ENCODE measurements at regions not wholly inside any gene's neighbourhood (a gene's known extent, or its start where the extent isn't known, plus 50 kb on each side); places are given as distances from the start of the nearest gene placed in this dataset.

DNA sequence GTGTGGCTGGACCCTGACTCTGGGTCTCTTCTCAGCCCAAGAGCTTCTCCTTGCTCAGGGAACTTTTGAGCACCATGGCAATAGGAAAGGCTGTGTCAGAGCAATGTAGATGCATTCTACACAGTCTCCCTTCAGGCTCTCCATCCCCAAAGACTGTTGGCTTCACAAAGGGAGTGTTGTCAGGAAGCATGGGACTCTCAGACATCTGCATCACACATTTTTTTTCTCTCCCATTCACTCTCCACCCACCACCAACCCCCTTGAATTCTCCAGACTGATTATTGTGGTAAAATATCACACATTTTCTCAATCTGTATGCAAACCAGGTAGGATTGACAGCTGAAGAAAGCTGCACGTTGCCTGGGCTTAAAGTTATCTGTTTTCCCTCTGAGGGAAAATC is 105.4 kb upstream of the WARS2 start:
- TF ChIP-seq, protein P1, sequence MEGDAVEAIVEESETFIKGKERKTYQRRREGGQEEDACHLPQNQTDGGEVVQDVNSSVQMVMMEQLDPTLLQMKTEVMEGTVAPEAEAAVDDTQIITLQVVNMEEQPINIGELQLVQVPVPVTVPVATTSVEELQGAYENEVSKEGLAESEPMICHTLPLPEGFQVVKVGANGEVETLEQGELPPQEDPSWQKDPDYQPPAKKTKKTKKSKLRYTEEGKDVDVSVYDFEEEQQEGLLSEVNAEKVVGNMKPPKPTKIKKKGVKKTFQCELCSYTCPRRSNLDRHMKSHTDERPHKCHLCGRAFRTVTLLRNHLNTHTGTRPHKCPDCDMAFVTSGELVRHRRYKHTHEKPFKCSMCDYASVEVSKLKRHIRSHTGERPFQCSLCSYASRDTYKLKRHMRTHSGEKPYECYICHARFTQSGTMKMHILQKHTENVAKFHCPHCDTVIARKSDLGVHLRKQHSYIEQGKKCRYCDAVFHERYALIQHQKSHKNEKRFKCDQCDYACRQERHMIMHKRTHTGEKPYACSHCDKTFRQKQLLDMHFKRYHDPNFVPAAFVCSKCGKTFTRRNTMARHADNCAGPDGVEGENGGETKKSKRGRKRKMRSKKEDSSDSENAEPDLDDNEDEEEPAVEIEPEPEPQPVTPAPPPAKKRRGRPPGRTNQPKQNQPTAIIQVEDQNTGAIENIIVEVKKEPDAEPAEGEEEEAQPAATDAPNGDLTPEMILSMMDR (conservative IDR thresholded peaks at IDR 0.05) = no peak
- no peak for TF ChIP-seq ZFX (IDR thresholded peaks at IDR 0.05)
